ENCODE measurements at regions not wholly inside any gene's neighbourhood (a gene's known extent, or its start where the extent isn't known, plus 50 kb on each side); places are given as distances from the start of the nearest gene placed in this dataset.
"Not testable (repeated sequence)": the region's sequence is repeated elsewhere in the genome, so short reads cannot be mapped to it uniquely, and the experiment has no call there.

GRCh38 chr10:121678631-121679174, 80.5 kb upstream of the FGFR2 start:
- ATAC-seq (ENCODE audit: low FRiP score in 2 of 2) (no peak), DNase-seq (no peak)
- no peak overlapping the region for H3K4me3 ChIP-seq
- no peaks in the 10 kb centered on the region for H3K27me3 ChIP-seq
- no peak for TF ChIP-seq EP300 (IDR thresholded peaks at IDR 0.05)
- no peak for TF ChIP-seq POLR2A (IDR thresholded peaks at IDR 0.05)
- TF ChIP-seq POLR2AphosphoS5 (IDR thresholded peaks at IDR 0.05), result no peak
- TF ChIP-seq CTCF (IDR thresholded peaks at IDR 0.05), result no peak
- H3K36me3 ChIP-seq, result no peaks in the 10 kb centered on the region
- 91 to 95% methylated on average over 2 of the region's 2 CpGs for WGBS, 2 donors
- no peaks in the 10 kb centered on the region for H3K4me1 ChIP-seq
- H3K9me3 ChIP-seq, result peaks cover 0 to 6% (median 2%) of the 10 kb centered on the region in 4 donors
- no peak overlapping the region for H3K27ac ChIP-seq

GRCh38 chr10:121677880-121678279, 79.6 kb upstream of the FGFR2 start:
- ATAC-seq (ENCODE audit: low FRiP score in 2 of 2) (no peak), DNase-seq (no peak)
- no peaks in the 10 kb centered on the region for H3K36me3 ChIP-seq
- no peak overlapping the region for H3K4me3 ChIP-seq
- peaks cover 0 to 6% (median 2%) of the 10 kb centered on the region in 4 donors for H3K9me3 ChIP-seq
- H3K27me3 ChIP-seq, result no peaks in the 10 kb centered on the region
- H3K4me1 ChIP-seq, result no peaks in the 10 kb centered on the region
- TF ChIP-seq POLR2AphosphoS5 (IDR thresholded peaks at IDR 0.05) (no peak), CTCF (IDR thresholded peaks at IDR 0.05) (no peak), EP300 (IDR thresholded peaks at IDR 0.05) (no peak), POLR2A (IDR thresholded peaks at IDR 0.05) (no peak)
- H3K27ac ChIP-seq, result no peak overlapping the region

GRCh38 chr10:121675344-121675743, 77.1 kb upstream of the FGFR2 start:
- DNase-seq (no peak), ATAC-seq (ENCODE audit: low FRiP score in 2 of 2) (no peak)
- Histone ChIP-seq H3K9me3 (peaks cover 0 to 6% (median 2%) of the 10 kb centered on the region in 4 donors), H3K27me3 (no peaks in the 10 kb centered on the region), H3K4me3 (no peak overlapping the region), H3K36me3 (no peaks in the 10 kb centered on the region), H3K4me1 (no peaks in the 10 kb centered on the region), H3K27ac (no peak overlapping the region)
- TF ChIP-seq CTCF (IDR thresholded peaks at IDR 0.05), result no peak
- no peak for TF ChIP-seq POLR2A (IDR thresholded peaks at IDR 0.05)
- no peak for TF ChIP-seq POLR2AphosphoS5 (IDR thresholded peaks at IDR 0.05)
- no peak for TF ChIP-seq EP300 (IDR thresholded peaks at IDR 0.05)
- 84 to 95% methylated on average over 4 of the region's 4 CpGs for WGBS, 2 donors

GRCh38 chr10:121674885-121675284, 76.6 kb upstream of the FGFR2 start:
- WGBS, 2 donors, result 72 to 89% methylated on average over 4 of the region's 4 CpGs
- Histone ChIP-seq H3K9me3 (peaks cover 0 to 6% (median 2%) of the 10 kb centered on the region in 4 donors), H3K4me1 (no peaks in the 10 kb centered on the region), H3K4me3 (no peak overlapping the region), H3K36me3 (no peaks in the 10 kb centered on the region), H3K27me3 (no peaks in the 10 kb centered on the region), H3K27ac (no peak overlapping the region)
- DNase-seq (no peak), ATAC-seq (ENCODE audit: low FRiP score in 2 of 2) (no peak)
- no peak for TF ChIP-seq POLR2A (IDR thresholded peaks at IDR 0.05)
- no peak for TF ChIP-seq CTCF (IDR thresholded peaks at IDR 0.05)
- no peak for TF ChIP-seq EP300 (IDR thresholded peaks at IDR 0.05)
- TF ChIP-seq POLR2AphosphoS5 (IDR thresholded peaks at IDR 0.05), result no peak

- TF ChIP-seq POLR2A (IDR thresholded peaks at IDR 0.05) (no peak), POLR2AphosphoS5 (IDR thresholded peaks at IDR 0.05) (no peak), EP300 (IDR thresholded peaks at IDR 0.05) (no peak), CTCF (IDR thresholded peaks at IDR 0.05) (no peak)
- H3K36me3 ChIP-seq, result no peaks in the 10 kb centered on the region
- no peak for ATAC-seq (ENCODE audit: low FRiP score in 2 of 2)
- no peaks in the 10 kb centered on the region for H3K27me3 ChIP-seq
- no peak overlapping the region for H3K27ac ChIP-seq
- H3K4me1 ChIP-seq, result peaks cover 0 to 12% (median 8%) of the 10 kb centered on the region in 4 donors
- H3K4me3 ChIP-seq, result no peak overlapping the region
- WGBS, 2 donors, result 73 to 87% methylated on average over 9 of the region's 9 CpGs
- peaks cover 0 to 6% (median 0%) of the 10 kb centered on the region in 4 donors for H3K9me3 ChIP-seq
- no peak for DNase-seq
These were observed 74.5 kb upstream of the FGFR2 start for GRCh38 chr10:121672733-121673132.

GRCh38 chr10:121669840-121670239, 71.6 kb upstream of the FGFR2 start:
- H3K27ac ChIP-seq; H3K27me3 ChIP-seq; H3K36me3 ChIP-seq; ATAC-seq (ENCODE audit: low FRiP score in 2 of 2); H3K4me3 ChIP-seq; H3K9me3 ChIP-seq; DNase-seq: not testable (repeated sequence)
- WGBS, 2 donors, result 90 to 94% methylated on average over 6 to 7 of the region's 7 CpGs
- peaks cover 0 to 12% (median 8%) of the 10 kb centered on the region in 4 donors for H3K4me1 ChIP-seq

All from upper lobe of left lung (tissue), 6 donors.